DMS53 treated with DMSO at 0.1 percent for 48 hours (cell line): ENCODE measurements at regions not wholly inside any gene's neighbourhood (a gene's known extent, or its start where the extent isn't known, plus 50 kb on each side); places are given as distances from the start of the nearest gene placed in this dataset.

Source experiments
- DNase-seq: peaks from one replicate; lab custom pipeline; 2025; ENCODE audit not compliant: unreplicated experiment; lab: John Stamatoyannopoulos, UW

GRCh38 chr10:58932577-58933314 lies 243.7 kb upstream of the PHYHIPL start:
- DNase-seq, result no peak

DNA sequence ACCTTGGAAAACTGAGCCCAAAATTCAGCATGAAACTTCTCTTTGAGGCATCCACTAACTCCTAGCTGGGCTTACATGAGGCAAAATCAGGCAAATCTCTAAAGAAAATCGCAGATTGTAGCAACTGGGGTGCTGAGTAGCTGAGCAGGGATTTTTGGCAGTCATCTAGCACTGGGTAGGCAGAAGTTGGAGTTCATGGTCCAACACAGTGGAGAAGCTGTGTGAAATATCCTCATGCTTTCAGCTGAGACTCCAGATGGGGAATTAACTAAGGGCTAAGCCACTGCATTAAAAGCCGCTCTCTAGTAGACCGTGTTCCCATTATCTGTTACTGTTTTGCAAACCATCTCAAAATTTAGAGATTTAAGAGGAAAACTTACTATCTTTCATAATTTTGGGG lies 240.1 kb upstream of the PHYHIPL start:
- DNase-seq, result no peak

GRCh38 chr10:58937423-58937822 lies 239.0 kb upstream of the PHYHIPL start:
- no peak for DNase-seq

DNA sequence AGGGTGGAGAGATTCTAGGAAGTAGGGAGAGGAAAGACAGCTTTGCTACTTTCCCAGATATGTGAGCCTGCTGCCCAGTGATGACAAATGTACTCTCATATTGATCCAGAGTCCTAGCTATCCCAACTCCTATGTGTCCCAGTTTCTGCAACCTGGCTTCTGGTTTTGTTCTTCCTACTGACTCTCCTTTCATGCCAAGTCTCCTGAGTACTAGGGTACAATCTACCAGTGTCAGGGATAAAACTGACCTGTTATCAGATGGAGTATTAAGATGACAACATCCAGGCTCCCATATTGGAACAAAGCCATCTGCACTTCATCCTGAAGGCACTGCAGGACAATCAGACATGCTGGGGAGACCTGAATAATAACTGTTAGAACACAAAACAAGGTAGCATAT lies 233.7 kb upstream of the PHYHIPL start:
- DNase-seq, result no peak

DNA sequence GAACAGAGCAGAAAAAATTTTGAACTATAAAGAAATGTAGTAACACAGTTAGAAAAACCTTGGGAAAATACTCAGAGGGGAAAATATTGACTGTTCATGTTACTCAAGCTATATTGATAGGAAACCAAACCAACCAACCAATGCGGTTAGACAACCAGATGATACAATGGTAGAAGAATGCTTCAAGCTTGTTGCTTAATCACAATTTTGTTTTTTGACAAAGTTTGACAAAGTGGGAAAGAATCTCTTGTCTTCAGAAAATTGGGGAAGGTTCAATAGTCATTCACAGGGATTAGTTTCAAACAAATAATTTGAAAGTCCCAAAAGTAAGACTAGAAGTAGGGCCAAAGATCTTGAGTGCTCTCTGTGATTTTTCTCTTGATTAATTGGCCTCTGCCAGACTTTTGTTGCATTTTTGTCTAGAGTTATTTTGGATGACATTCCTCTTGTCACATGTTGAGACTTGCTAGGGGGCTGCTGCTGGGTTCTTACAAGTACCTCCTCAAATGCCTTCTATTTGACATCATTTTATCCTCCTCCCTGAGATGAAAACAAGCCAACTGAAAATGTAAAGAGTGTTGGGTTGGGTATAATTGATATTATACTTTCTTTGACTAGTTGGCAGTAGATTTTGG lies 233.1 kb upstream of the PHYHIPL start:
- DNase-seq, result no peak

DNA sequence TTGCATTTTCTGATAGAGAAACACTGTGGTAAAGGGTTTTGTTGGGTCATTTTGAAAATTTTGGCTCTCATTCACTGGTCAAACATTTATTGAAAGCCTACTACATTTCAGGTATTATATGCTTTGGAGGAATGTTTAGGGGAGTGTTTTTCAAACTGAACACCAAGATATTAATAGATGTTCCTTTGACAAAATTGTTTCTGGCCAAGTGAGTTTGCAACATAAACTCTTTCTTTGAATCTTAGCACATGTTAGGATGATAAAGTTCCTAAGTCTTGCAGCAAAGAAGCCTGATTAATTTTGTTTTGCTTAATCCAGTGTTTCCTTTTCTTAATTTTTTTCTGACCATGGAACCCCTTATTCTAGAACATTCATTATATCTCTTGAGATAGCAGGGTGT lies 232.5 kb upstream of the PHYHIPL start:
- no peak for DNase-seq

- no peak for DNase-seq
Observed at GRCh38 chr10:58948303-58948702, 228.1 kb upstream of the PHYHIPL start.

- DNase-seq, result no peak
Observed at GRCh38 chr10:58950618-58951017, 225.8 kb upstream of the PHYHIPL start.

DNA sequence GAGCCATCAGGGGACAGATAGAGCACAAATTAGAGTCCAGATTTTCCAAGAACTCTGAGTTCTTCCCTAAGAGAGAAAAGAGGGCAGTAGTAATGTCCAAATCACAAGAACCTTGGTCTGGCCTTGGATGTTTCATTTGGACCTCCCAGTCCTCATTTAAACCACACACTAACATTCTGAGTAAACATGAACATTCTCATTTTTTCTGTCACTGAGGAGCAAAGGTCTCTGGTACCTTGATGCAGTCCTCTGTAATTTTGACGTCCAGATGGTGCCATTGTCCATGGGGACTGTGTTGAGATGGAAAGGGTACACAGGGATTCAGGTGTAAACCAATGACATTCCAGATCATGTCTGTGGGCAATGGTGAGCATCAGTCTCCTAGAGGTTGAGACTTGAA lies 225.4 kb upstream of the PHYHIPL start:
- DNase-seq, result no peak

GRCh38 chr10:58951746-58952145 lies 224.7 kb upstream of the PHYHIPL start:
- DNase-seq, result no peak

DNA sequence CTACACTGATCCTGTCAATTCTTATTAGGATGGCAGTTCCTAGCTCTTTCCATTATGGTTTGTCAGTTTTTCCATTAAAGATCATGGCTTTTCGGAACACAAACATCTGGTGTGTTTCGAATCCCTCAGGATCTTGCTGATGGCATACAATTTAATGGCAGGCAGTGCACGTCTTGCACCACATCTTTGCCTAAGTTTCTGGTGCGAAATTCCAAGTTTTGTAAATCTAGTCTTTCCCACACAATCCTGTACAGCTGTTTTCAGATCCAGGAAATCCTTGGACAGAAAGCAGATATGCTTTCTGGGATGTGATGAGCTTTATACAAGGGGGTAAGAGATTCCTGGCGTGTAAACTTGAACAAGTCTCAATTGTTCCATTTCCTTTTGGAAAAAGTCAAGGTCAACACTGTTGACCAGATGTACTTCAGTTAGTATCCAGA lies 224.3 kb upstream of the PHYHIPL start:
- no peak for DNase-seq

GRCh38 chr10:58952747-58953466 lies 223.5 kb upstream of the PHYHIPL start:
- DNase-seq, result peak; percentile 64

GRCh38 chr10:58954178-58954577 lies 222.3 kb upstream of the PHYHIPL start:
- DNase-seq, result no peak

DNA sequence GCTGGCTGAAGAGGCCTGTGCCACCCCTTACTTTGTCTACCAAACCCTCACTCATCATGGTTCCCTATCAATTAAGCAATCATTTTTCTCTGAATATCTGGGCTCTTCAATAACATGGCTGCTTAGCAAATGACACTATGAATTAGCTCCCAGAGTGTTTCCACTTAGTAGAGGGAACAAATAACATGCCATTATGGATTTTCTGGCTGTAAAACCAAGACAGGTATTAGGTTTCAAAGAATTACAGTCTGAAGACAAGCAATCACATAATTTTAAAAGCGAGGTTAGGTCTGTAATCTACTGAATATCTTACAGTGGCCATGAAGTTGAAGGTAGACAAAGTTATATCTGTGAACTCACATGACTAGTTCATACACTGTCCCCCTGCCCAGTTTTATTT lies 220.8 kb upstream of the PHYHIPL start:
- DNase-seq, result no peak

- no peak for DNase-seq
Observed at GRCh38 chr10:58956926-58957325, 219.5 kb upstream of the PHYHIPL start.

- DNase-seq, result no peak
Observed at GRCh38 chr10:58957517-58957916, 218.9 kb upstream of the PHYHIPL start.

- peak; percentile 77 for DNase-seq
Observed at GRCh38 chr10:58963101-58963534, 213.3 kb upstream of the PHYHIPL start.

DNA sequence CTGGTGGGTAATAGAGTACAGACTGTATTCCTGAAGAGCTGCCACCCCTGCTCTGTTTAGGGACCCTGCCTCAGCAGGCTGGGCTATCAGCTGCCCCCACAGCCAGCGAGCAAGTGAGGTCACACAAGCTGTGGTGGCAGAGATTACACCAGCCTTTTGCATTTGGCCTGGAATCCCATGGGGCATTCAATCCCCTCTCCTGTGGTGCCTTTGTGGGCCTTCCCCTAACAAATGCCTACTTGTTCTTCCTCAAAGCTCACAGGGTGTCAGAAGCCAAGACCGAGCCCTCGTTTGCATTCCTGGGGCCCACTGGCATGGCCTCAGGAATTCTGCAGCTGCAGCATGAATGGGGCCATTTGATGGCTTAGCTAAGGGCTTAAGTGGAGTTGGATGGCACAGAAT lies 212.7 kb upstream of the PHYHIPL start:
- no peak for DNase-seq

DNA sequence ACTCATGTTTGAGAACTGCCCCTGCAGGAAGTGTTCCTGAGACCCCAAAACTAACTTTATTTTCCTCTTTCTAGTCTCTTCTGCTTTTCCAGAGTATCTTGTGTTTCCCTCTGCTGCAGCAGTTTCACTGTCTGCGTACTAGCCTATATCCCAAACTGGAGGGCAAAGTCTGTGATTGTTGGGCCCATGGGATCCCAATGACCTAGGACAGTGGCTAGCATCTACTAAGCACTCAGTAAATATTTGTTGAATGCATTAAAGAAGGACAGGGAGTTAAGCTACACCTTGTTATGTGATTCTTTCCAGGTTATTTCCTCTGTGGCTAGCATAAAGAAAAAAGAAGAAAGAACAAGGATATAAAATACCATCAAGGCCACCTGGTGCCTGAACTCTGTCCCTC lies 210.6 kb upstream of the PHYHIPL start:
- DNase-seq, result no peak

DNA sequence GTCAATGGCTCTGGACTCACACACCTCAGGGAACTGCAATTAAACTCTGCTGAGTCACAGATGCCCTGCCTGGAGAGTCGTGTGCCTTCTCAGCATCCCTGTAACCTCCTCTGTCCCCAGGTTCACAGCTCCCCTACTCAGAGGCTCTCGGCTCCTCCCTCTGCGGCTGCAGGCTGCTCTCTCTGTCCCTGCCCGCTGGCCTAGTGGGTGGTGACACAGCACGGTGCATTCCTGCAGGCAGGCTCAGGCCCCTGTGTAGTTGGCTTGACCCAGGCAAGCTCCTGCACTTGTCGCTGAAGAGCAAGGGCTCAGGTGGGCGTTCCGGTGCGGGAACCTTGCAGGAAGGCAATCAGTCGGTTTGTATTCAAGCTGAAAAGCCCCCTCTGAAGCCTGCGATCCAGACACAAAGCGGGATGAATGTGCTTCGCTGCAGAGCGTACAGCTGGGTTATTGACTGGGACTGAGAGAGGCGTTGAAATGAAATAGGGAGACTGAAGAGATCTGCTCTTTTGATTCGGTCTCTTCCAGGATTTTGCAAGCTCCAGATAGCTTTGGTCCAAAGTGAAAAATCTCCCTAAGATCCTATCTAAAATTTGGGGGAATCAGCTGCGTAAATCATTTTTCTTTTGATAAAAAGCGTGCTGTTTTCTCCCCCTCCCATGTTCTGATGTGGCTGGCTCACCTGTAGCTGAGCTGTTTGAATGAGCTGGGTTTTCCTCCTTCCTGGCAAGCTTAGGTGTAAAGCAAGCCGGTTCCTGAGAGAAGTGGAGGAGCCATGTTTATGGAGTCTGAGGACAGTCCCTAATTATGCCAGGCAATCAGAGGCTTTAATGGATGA lies 208.7 kb upstream of the PHYHIPL start:
- DNase-seq, result peak; percentile 80

- no peak for DNase-seq
Observed at GRCh38 chr10:58968389-58968755, 208.1 kb upstream of the PHYHIPL start.
